Activated naive CD8-positive, alpha-beta T cell treated with anti-CD3 and anti-CD28 coated beads, Interleukin-2, amount 10 ng/mL, durations not matched to agents 7 days and 5 days (primary cell): ENCODE measurements at regions not wholly inside any gene's neighbourhood (a gene's known extent, or its start where the extent isn't known, plus 50 kb on each side); places are given as distances from the start of the nearest gene placed in this dataset.
A peak's percentile ranks its signal among the peaks of the same experiment; 100 is the strongest.

Experiments used
- ATAC-seq: fragments of 150-1000 bp; cut with Tn5 transposase; one replicate; pipeline ENCODE4 v1.10.0; 2021; ENCODE audit warnings: low read depth, moderate library complexity
- POLR2A ChIA-PET: fragments of 350-600 bp; sonication (Branson Sonifier 250); formaldehyde crosslinking; loops from one replicate; lab custom pipeline; 2021; ENCODE audit warnings: antibody characterized with exemption; lab: Charles Lee
- DNase-seq: peaks from one replicate; pipeline ENCODE4 v3.0.0; 2021
- H3K27ac Mint-ChIP-seq: one replicate; pipeline ENCODE4 v1.8.0; 2022; ENCODE audit warnings: mild to moderate bottlenecking, mixed read lengths
- H3K27me3 Mint-ChIP-seq: one replicate; pipeline ENCODE4 v1.8.0; 2022; ENCODE audit warnings: mild to moderate bottlenecking, moderate library complexity, mixed read lengths
- H3K36me3 Mint-ChIP-seq: one replicate; pipeline ENCODE4 v1.8.0; 2021; ENCODE audit warnings: mild to moderate bottlenecking, mixed read lengths
- H3K4me1 Mint-ChIP-seq: one replicate; pipeline ENCODE4 v1.8.0; 2021; ENCODE audit warnings: mixed read lengths
- H3K4me3 Mint-ChIP-seq: one replicate; pipeline ENCODE4 v1.8.0; 2022; ENCODE audit warnings: mild to moderate bottlenecking, moderate library complexity, mixed read lengths
- H3K9me3 Mint-ChIP-seq: one replicate; pipeline ENCODE4 v1.8.0; 2021; ENCODE audit warnings: mixed read lengths

GRCh38 chr12:93275589-93275988 is 102.1 kb upstream of the NUDT4 start:
- Mint-ChIP-seq H3K4me1 (peaks cover 9% of the 10 kb centered on the region), H3K9me3 (peaks cover 1% of the 10 kb centered on the region), H3K27me3 (peaks cover 2% of the 10 kb centered on the region), H3K4me3 (no peak overlapping the region), H3K27ac (no peak overlapping the region), H3K36me3 (peaks cover 1% of the 10 kb centered on the region)
- POLR2A ChIA-PET = no interaction called here
- ATAC-seq = no peak
- DNase-seq = no peak

GRCh38 chr12:93279565-93280412 is 97.9 kb upstream of the NUDT4 start:
- no peak overlapping the region for H3K4me3 Mint-ChIP-seq

GRCh38 chr12:93287149-93287548 is 90.6 kb upstream of the NUDT4 start:
- POLR2A ChIA-PET = no interaction called here
- Mint-ChIP-seq H3K4me1 (no peaks in the 10 kb centered on the region), H3K27me3 (no peaks in the 10 kb centered on the region), H3K4me3 (no peak overlapping the region), H3K9me3 (no peaks in the 10 kb centered on the region), H3K36me3 (no peaks in the 10 kb centered on the region), H3K27ac (no peak overlapping the region)
- no peak for ATAC-seq
- DNase-seq = no peak

More at GRCh38 chr12:93279565-93280412, 97.9 kb upstream of the NUDT4 start:
- no peak for DNase-seq
- no peaks in the 10 kb centered on the region for H3K4me1 Mint-ChIP-seq
- H3K9me3 Mint-ChIP-seq = no peaks in the 10 kb centered on the region
- ATAC-seq = no peak
- H3K36me3 Mint-ChIP-seq = no peaks in the 10 kb centered on the region
- peaks cover 2% of the 10 kb centered on the region for H3K27me3 Mint-ChIP-seq
- no peak overlapping the region for H3K27ac Mint-ChIP-seq
- POLR2A ChIA-PET = no interaction called here

DNA sequence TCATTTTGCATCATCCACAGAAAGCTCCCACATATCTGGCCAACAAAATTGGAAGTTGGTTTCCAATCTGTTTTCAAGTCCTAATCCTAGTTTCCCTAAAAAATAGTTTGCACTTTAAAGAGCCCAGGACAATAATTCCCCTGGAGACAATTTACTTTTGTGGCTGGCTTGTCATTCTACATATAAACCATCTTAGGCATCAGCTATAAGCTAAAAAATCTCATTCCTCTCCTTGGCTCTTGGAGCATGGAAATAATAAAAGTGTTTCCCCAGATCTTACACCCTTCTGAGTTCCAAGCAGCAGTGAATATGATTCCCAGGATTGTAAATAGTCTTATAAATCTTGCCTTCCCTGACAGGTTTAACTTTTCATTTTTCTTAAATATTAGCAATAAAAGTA is 89.1 kb upstream of the NUDT4 start:
- Mint-ChIP-seq H3K9me3 (no peaks in the 10 kb centered on the region), H3K4me1 (no peaks in the 10 kb centered on the region), H3K4me3 (no peak overlapping the region), H3K27me3 (no peaks in the 10 kb centered on the region), H3K27ac (no peak overlapping the region), H3K36me3 (no peaks in the 10 kb centered on the region)
- DNase-seq (no peak), ATAC-seq (no peak)
- POLR2A ChIA-PET = no interaction called here

- Mint-ChIP-seq H3K9me3 (peaks cover 1% of the 10 kb centered on the region), H3K27me3 (no peaks in the 10 kb centered on the region), H3K4me3 (no peak overlapping the region), H3K4me1 (no peaks in the 10 kb centered on the region), H3K36me3 (no peaks in the 10 kb centered on the region), H3K27ac (no peak overlapping the region)
- DNase-seq = no peak
- POLR2A ChIA-PET = no interaction called here
- no peak for ATAC-seq
Observed at GRCh38 chr12:93290391-93290790, 87.3 kb upstream of the NUDT4 start.

- POLR2A ChIA-PET = no interaction called here
- no peak overlapping the region for H3K27ac Mint-ChIP-seq
Observed at GRCh38 chr12:93292213-93292612, 85.5 kb upstream of the NUDT4 start.

GRCh38 chr12:93292731-93293566 is 84.8 kb upstream of the NUDT4 start:
- Mint-ChIP-seq H3K27me3 (no peaks in the 10 kb centered on the region), H3K4me3 (no peak overlapping the region), H3K27ac (no peak overlapping the region), H3K4me1 (peaks cover 4% of the 10 kb centered on the region), H3K36me3 (no peaks in the 10 kb centered on the region), H3K9me3 (peaks cover 1% of the 10 kb centered on the region)
- DNase-seq (no peak), ATAC-seq (no peak)
- POLR2A ChIA-PET = no interaction called here

More at GRCh38 chr12:93292213-93292612, 85.5 kb upstream of the NUDT4 start:
- Mint-ChIP-seq H3K36me3 (no peaks in the 10 kb centered on the region), H3K4me1 (peaks cover 4% of the 10 kb centered on the region), H3K9me3 (peaks cover 1% of the 10 kb centered on the region), H3K27me3 (no peaks in the 10 kb centered on the region), H3K4me3 (no peak overlapping the region)
- no peak for ATAC-seq
- DNase-seq = no peak

DNA sequence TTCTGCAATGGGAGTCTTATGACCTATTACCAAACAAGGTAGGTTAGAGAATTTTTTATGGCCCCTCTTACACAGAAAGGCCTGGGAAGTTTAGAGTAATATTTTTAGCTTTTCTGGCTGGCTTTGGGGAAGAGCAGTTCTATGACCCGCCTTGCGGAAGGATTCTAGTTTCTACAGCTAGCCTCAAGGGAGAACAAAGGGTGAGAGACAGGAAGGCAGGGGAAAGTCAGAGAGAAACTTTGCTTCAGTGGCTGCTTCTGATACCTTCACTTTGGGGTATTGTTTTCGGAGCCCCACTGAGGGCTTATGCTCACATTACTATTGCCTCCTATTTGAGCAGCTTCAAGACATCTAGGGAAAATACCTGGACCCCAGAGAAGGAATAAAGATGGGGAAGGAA is 80.7 kb upstream of the NUDT4 start:
- POLR2A ChIA-PET = interaction anchor here (0.8 kb wide), 1 partner anchor 53 kb away, joined by 3 read pairs; no protein-coding TSS in a partner anchor
- ATAC-seq (peak; percentile 52), DNase-seq (no peak)
- Mint-ChIP-seq H3K36me3 (no peaks in the 10 kb centered on the region), H3K27ac (peak overlapping the region; percentile 50), H3K4me3 (peak overlapping the region; percentile 34), H3K9me3 (peaks cover 1% of the 10 kb centered on the region), H3K4me1 (peaks cover 4% of the 10 kb centered on the region), H3K27me3 (no peaks in the 10 kb centered on the region)

GRCh38 chr12:93297536-93297935 is 80.2 kb upstream of the NUDT4 start:
- H3K9me3 Mint-ChIP-seq = peaks cover 1% of the 10 kb centered on the region
- POLR2A ChIA-PET = interaction anchor here (0.8 kb wide), 1 partner anchor 53 kb away, joined by 3 read pairs; no protein-coding TSS in a partner anchor
- H3K4me3 Mint-ChIP-seq = no peak overlapping the region
- H3K4me1 Mint-ChIP-seq = peaks cover 4% of the 10 kb centered on the region
- H3K36me3 Mint-ChIP-seq = no peaks in the 10 kb centered on the region
- ATAC-seq (no peak), DNase-seq (no peak)
- H3K27me3 Mint-ChIP-seq = no peaks in the 10 kb centered on the region
- no peak overlapping the region for H3K27ac Mint-ChIP-seq

- H3K9me3 Mint-ChIP-seq = peaks cover 1% of the 10 kb centered on the region
- POLR2A ChIA-PET = no interaction called here
- no peak overlapping the region for H3K27ac Mint-ChIP-seq
- DNase-seq = no peak
- ATAC-seq = no peak
- no peaks in the 10 kb centered on the region for H3K27me3 Mint-ChIP-seq
- H3K4me3 Mint-ChIP-seq = no peak overlapping the region
- no peaks in the 10 kb centered on the region for H3K36me3 Mint-ChIP-seq
- peaks cover 8% of the 10 kb centered on the region for H3K4me1 Mint-ChIP-seq
Observed at GRCh38 chr12:93299262-93299846, 78.4 kb upstream of the NUDT4 start.

DNA sequence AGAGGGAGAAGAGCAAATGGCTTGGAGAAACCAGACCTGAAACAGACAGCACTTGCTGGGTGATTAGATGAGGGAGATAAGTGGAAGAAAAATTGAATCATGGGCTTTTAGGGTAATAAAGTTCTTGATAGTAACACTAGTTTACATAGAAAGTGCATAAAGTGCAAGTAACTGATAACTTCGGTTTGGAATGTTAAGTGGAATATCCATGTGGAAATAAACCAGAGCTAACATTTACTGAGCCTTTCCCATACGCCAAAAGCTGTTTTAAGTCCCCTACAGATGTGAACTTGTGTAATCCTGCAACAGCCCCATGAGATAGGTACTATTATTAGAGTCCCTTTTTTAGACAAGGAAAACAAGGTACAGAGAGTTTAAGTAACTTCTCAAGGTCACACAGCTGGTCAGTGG is 77.1 kb upstream of the NUDT4 start:
- ATAC-seq (no peak), DNase-seq (no peak)
- Mint-ChIP-seq H3K9me3 (peaks cover 1% of the 10 kb centered on the region), H3K4me1 (peaks cover 8% of the 10 kb centered on the region), H3K36me3 (no peaks in the 10 kb centered on the region), H3K27me3 (no peaks in the 10 kb centered on the region), H3K27ac (no peak overlapping the region), H3K4me3 (no peak overlapping the region)
- POLR2A ChIA-PET = no interaction called here

DNA sequence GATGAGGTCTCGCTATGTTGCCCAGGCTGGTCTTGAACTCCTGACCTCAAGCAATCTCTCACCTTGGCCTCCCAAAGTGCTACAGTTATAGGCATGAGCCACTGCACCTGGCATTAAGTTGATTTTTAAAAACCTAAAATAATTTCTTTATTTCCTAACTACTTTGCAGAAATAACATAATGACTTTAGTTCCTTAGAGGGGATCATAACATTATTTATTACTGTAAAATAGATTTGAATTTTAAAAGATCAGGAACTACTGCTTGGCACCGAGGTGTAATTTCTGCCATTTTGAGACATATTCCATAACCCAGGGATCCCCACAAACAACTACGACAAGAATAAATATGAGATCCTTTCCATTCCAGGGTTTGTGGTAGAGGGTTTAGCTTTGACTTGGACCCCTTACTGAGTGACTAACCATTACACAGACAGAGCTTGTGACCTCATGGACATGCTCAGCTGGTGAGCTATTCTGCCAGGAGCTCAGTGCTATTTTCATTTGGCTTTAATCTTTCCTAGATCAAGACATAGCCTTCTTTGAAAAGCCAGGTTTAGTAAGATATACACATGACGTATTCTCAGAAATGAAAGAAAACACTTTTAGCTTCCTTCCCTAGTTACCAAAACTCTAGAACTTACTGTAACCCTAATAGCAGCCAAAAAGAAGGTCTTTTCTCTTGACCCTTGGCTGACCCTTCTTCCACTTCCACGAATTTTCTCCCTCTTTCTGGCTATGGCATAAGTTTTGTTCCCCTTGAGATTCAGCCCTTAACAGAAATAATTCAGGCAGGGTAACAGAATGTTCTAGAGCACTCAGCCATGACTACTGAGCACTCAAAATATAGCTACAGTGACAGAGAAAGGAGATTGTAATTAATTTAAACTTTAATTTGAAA is 75.1 kb upstream of the NUDT4 start:
- peaks cover 9% of the 10 kb centered on the region for H3K9me3 Mint-ChIP-seq
- no peak overlapping the region for H3K27ac Mint-ChIP-seq
- no peak for ATAC-seq
- H3K4me3 Mint-ChIP-seq = no peak overlapping the region
- POLR2A ChIA-PET = no interaction called here
- peaks cover 5% of the 10 kb centered on the region for H3K27me3 Mint-ChIP-seq
- peaks cover 4% of the 10 kb centered on the region for H3K36me3 Mint-ChIP-seq
- H3K4me1 Mint-ChIP-seq = peaks cover 4% of the 10 kb centered on the region
- DNase-seq = no peak
